Ovary (tissue), 7 donors: ENCODE measurements at regions not wholly inside any gene's neighbourhood (a gene's known extent, or its start where the extent isn't known, plus 50 kb on each side); places are given as distances from the start of the nearest gene placed in this dataset.

Experiments
- DNase-seq, 5 donors: peaks; one replicate each; pipeline ENCODE4 v3.0.0-alpha.2; 2019 to 2020
- H3K27ac ChIP-seq, 2 donors: fragments of 200-600 bp; one replicate each; pipeline versions ENCODE4 v1.5.1 to v1.8.0; 2019 to 2022
- H3K27me3 ChIP-seq: fragments of 200-600 bp; one replicate; pipeline ENCODE4 v1.8.0; 2022
- H3K36me3 ChIP-seq: fragments of 200-600 bp; sonication (generic); one replicate; pipeline ENCODE4 v1.5.1; 2019
- H3K4me1 ChIP-seq: one replicate; pipeline ENCODE4 v1.8.1; 2013; ENCODE audit warnings: mild to moderate bottlenecking, moderate library complexity; ENCODE audit not compliant: insufficient read depth
- H3K4me3 ChIP-seq: fragments of 200-600 bp; sonication (generic); one replicate; pipeline ENCODE4 v1.5.1; 2017
- H3K9me3 ChIP-seq, 2 donors: fragments of 200-600 bp in 1 of 2; sonication (generic) in 1 of 2; one replicate each; pipeline versions ENCODE4 v1.5.1 to v1.8.1; 2013 to 2019; ENCODE audit warnings: mild to moderate bottlenecking in 1 of 2, moderate library complexity in 1 of 2
- EP300 ChIP-seq: sonication (generic); formaldehyde crosslinking; IDR thresholded peaks from one replicate; pipeline ENCODE4 v1.6.1; 2017; ENCODE audit warnings: antibody characterized with exemption
- POLR2A ChIP-seq: fragments of 450-650 bp; IDR thresholded peaks from one replicate; pipeline ENCODE4 v1.6.1; 2017; ENCODE audit warnings: antibody characterized with exemption, mild to moderate bottlenecking, moderate library complexity
- WGBS, 3 donors: extraction: QIAGEN DNeasy Blood & Tissue Kit in 1 of 3; methylation state at CpG; one replicate each; pipeline versions ENCODE4 v1.1.5 to v1.1.7; 2013 to 2017; 5-methylcytosine and 5-hydroxymethylcytosine counted together
- intact Hi-C, 4 donors: fragments of 100-400 bp; cut with DNase I; formaldehyde crosslinking; loops; one replicate each; pipeline versions ENCODE4 v1.11.0 to v1.15.1; 2022 to 2023
- TF ChIP-seq, protein P1 (sequence below), 3 donors: fragments of 450-650 bp in 2 of 3; fragments of 200-600 bp in 1 of 3; IDR thresholded peaks; one replicate each; pipeline versions ENCODE4 v1.5.1 to v1.8.0; 2016 to 2022; ENCODE audit warnings: antibody characterized with exemption in 3 of 3, mild to moderate bottlenecking in 1 of 3
- donor health status: DM: no; HTN: no; CAD: no; lungs with moderate emphysema.
- donor health status: DM: no; HTN: no; CAD: no.
- donor health status: Bipolar disorder and iron deficiency.
- donor health status: DM: no; HTN: no; CAD: no.
- donor health status: DM: yes; HTN: yes; CAD: no.

DNA sequence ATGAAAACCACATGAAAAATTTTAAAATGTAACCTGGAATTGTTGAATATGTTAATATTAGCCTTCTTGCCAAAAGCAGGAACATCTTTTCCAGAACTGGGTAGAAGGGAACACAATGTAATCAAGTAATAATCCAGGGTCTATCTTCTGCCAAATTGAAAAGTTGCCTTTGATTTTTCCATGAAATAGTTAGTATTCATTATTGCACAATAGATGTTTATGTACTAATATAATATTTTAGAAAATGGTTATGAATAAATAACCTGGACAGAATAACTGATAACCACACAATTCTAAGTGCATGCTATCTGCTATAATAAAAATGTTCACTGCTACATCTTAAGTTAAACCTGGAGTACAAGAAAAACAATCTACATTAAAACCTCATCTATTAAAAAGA is 802.3 kb downstream of the LIG4 start:
- Histone ChIP-seq H3K27me3 (no peaks in the 10 kb centered on the region), H3K9me3 (no peaks in the 10 kb centered on the region), H3K4me3 (no peak overlapping the region), H3K27ac (no peak overlapping the region), H3K36me3 (no peaks in the 10 kb centered on the region), H3K4me1 (no peaks in the 10 kb centered on the region)
- TF ChIP-seq, protein P1, sequence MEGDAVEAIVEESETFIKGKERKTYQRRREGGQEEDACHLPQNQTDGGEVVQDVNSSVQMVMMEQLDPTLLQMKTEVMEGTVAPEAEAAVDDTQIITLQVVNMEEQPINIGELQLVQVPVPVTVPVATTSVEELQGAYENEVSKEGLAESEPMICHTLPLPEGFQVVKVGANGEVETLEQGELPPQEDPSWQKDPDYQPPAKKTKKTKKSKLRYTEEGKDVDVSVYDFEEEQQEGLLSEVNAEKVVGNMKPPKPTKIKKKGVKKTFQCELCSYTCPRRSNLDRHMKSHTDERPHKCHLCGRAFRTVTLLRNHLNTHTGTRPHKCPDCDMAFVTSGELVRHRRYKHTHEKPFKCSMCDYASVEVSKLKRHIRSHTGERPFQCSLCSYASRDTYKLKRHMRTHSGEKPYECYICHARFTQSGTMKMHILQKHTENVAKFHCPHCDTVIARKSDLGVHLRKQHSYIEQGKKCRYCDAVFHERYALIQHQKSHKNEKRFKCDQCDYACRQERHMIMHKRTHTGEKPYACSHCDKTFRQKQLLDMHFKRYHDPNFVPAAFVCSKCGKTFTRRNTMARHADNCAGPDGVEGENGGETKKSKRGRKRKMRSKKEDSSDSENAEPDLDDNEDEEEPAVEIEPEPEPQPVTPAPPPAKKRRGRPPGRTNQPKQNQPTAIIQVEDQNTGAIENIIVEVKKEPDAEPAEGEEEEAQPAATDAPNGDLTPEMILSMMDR (IDR thresholded peaks at IDR 0.05) = no peak
- TF ChIP-seq EP300 (no peak), POLR2A (no peak)
- no peak for DNase-seq
- intact Hi-C loops = no loop called here

DNA sequence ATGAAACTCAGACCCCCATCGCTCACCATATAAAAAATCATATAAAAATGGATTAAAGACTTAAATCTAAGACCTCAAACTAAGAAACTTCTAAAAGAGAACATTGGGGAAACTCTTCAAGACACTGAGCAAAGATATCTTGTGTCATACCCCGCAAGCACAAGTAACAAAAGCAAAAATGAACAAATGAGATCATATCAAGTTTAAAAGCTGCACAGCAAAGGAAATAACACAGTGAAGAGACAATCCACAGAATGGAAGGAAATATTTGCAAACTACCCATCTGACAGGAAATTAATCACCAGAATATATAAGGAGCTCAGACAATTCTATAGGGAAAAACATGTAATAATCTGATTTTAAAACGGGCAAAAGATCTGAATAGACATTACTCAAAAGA is 808.3 kb downstream of the LIG4 start:
- DNase-seq = no peak
- TF ChIP-seq EP300 (no peak), POLR2A (no peak)
- TF ChIP-seq, protein P1 (IDR thresholded peaks at IDR 0.05) = no peak
- Histone ChIP-seq H3K27me3 (no peaks in the 10 kb centered on the region), H3K4me3 (no peak overlapping the region), H3K4me1 (no peaks in the 10 kb centered on the region), H3K27ac (no peak overlapping the region), H3K36me3 (no peaks in the 10 kb centered on the region), H3K9me3 (no peaks in the 10 kb centered on the region)
- 86 to 91% (median 91%) methylated on average over 3 of the region's 3 CpGs for WGBS, 3 donors
- intact Hi-C loops = no loop called here

DNA sequence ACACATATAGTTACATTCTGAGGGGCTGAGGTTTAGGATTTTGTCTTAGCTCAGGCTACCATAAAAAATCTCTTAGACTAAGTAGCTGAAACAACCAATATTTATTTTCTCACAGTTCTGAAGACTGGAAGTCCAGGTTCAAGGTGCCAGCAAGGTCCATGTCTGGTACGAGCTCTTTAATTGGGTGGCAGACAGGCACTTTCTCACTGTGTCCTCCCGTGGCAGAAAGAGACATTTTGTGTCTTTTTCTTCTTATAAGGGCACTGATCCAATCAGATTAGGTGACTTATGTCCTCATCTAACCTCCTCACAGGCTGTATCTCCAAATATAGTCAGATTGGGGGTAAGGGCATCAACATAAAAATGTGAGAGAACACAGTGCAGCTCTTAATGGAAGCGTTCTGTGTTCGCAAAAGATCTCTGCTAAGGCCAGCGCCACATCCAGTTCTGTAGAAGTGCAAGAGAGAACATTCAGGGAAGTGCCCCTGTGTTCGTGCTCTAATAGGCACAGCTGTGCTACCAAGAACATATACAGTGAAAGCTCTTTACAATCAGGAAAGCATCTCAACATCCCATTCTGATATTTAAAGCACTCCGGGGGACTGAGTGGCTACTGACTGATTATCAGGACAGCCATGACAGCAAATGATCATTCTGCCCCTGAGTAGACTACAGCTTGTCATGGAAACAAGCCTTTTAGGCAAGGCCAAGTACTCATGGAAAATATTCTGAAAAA is 819.2 kb downstream of the LIG4 start:
- Histone ChIP-seq H3K4me1 (no peaks in the 10 kb centered on the region), H3K36me3 (no peaks in the 10 kb centered on the region), H3K9me3 (no peaks in the 10 kb centered on the region), H3K27me3 (no peaks in the 10 kb centered on the region), H3K4me3 (no peak overlapping the region), H3K27ac (no peak overlapping the region)
- DNase-seq = no peak
- intact Hi-C loops = no loop called here
- TF ChIP-seq, protein P1 (IDR thresholded peaks at IDR 0.05) = no peak
- no peak for TF ChIP-seq EP300
- no peak for TF ChIP-seq POLR2A
- WGBS, 3 donors = 77 to 84% (median 83%) methylated on average over 7 of the region's 7 CpGs

DNA sequence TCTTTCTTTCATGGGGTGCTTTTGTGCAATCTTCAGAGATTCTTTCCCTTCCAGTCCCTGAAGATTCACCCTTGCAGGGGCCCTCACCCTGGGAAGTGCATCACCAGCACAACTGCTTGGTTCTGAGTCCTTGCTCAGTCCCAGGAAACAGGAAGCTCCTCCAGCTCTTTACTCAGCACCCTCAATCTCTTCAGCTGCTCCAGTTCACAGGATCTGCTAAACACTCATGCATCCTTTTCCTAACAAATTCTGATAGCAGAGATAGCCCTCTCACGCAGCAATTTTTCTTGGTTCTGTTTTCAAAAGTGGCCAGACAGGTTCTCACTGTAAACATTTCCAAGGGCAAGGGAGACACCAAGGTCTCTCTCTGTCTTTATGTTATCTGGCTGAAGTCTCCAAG is 823.1 kb downstream of the LIG4 start:
- Histone ChIP-seq H3K36me3 (no peaks in the 10 kb centered on the region), H3K27ac (no peak overlapping the region), H3K4me1 (no peaks in the 10 kb centered on the region), H3K27me3 (no peaks in the 10 kb centered on the region), H3K4me3 (no peak overlapping the region), H3K9me3 (no peaks in the 10 kb centered on the region)
- TF ChIP-seq, protein P1 (IDR thresholded peaks at IDR 0.05) = no peak
- TF ChIP-seq EP300 = no peak
- TF ChIP-seq POLR2A = no peak
- no peak for DNase-seq
- 46 to 71% (median 61%) methylated on average over 1 of the region's 1 CpG for WGBS, 3 donors
- intact Hi-C loops = no loop called here
